ENCODE measurements at regions not wholly inside any gene's neighbourhood (a gene's known extent, or its start where the extent isn't known, plus 50 kb on each side); places are given as distances from the start of the nearest gene placed in this dataset.

GRCh38 chr7:11895337-11895736 lies 63.3 kb upstream of the THSD7A start:
- no peak for DNase-seq

DNA sequence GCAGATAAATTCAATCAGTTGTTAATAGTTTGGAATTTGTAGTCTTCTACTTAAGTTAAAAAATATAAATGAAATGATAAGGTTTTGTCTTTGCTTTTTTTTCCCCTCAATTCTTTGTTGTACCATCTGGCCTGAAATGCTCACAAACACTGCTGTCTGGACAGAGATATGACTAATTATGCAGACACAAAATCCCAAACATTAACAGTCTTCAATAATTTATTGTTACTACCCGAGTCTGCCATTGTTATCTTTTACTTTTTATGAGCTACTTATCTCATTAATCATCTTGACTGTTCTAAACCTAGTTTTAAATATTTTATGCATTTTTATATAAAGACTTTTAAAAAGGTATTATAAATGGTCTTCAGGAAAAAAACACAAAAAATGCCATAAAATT lies 64.7 kb upstream of the THSD7A start:
- no peak for DNase-seq

- DNase-seq, result no peak
Measured at GRCh38 chr7:11899247-11899646, 67.2 kb upstream of the THSD7A start.

- DNase-seq, result no peak
Measured at GRCh38 chr7:11910253-11910652, 78.3 kb upstream of the THSD7A start.

GRCh38 chr7:11911900-11912299 lies 79.9 kb upstream of the THSD7A start:
- DNase-seq, result no peak

- DNase-seq, result no peak
Measured at GRCh38 chr7:11914645-11915044, 82.6 kb upstream of the THSD7A start.

DNA sequence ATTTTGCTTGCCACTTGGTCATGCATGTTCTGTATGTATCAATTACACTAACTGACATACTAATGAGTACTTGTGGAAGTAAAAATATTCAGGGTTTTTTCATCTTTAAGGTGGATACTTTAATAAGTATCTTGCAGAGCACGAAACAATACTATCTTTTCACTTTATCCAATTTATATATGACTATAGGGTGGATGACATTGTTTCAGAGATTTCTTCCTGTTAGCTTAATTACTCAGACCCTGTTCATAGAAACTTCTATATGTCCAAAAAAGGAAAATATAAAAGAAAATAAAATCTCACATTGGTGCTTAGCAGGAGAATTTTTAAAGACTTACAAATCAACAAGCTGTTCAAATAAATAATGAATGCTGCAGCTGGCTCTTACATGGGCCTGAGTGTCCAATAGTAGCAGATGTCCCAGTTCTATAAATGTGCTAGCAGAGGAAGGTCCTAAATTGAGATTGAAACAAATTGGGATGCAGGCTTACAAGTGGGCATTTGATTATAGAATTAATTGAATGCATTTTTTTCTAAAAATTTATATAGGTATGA lies 91.5 kb upstream of the THSD7A start:
- DNase-seq, result no peak

GRCh38 chr7:11931307-11931706 lies 99.3 kb upstream of the THSD7A start:
- no peak for DNase-seq

DNA sequence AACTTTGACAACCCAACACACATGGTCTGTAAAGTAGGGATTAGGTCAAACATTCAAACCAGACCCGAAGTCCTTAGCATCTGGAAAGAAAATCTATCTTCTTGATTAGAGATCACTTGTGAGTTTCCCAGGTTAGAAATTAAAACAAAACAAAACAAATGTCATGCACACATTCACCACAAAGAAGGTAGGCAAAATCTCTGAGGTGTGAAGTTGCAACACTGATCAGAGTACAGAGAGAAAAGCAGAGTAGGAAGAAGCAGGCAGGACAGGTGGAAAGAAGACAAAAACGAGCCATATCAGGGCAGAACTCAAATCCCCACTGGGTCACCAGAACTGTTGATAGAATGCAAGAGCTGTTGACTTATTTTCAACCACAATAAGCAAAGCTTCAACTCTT lies 102.8 kb upstream of the THSD7A start:
- no peak for DNase-seq

DNA sequence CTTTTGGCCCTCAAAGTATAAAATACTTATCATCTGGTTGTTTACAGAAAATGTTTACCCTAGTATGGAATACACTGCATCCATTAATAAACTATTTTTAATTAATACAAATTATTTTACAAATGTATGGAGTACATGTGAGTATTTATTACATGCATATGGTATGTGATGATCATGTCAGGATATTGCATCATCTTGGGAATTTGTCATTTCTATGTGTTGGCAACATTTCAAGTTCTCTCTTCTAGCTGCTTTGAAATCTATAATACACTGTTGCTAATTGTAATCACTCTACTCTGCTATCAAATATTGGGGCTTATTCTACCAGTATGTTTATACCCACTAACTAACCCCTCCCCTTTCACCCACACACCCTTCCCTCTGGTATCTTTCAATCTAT lies 103.9 kb upstream of the THSD7A start:
- no peak for DNase-seq

DNA sequence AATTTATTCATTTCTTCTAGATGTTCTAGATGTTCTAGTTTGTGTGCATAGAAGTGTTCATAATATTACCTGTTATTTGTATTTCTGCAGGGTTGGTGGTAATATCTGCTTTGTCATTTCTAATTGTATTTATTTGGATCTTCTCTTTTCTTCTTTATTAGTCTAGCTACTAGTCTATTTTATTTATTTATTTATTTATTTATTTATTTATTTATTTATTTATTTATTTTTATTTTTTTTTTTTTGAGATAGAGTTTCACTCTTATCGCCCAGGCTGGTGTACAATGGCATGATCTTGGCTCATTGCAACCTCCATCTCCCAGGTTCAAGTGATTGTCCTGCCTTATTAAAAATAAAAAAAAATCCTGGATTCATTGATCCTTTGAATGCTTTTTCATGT lies 114.8 kb upstream of the THSD7A start:
- no peak for DNase-seq

DNA sequence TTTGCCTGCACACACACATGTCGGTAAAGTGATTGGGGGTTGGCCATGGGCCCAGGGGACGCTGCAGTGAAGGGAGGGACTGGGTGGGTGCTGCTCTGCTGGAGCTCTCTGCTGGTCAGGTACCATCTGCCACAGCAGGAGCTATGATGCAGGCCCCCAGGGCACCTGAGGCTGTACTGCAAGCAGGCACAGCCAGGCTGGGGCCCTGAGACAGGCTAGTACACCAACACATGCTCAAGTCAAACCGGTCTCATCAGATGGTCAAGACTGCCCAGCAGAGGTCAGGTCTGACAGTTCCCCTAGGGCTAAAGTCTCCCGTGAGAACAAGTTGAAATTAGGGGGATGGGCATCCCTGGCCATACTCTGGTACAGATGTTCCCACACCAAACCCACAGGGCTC lies 118.3 kb upstream of the THSD7A start:
- no peak for DNase-seq

DNA sequence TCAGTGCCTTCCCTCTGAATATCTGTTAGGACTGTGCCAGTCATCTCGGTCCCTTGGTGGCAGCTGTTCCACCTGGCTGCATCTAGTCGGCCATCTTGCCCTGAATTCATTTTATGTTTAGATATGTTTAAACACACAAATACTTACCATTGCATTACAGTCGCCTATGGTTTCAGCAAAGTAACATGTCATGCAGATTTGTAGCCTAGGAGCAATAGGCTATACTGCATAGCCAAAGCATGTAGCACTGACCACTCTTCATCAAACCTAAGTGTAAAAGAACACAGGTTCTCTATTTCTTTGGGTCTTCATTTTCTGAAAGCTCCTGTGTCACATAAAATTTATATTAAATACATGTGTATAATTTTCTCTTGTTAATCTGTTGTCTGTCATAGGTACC lies 118.9 kb upstream of the THSD7A start:
- DNase-seq, result no peak

- DNase-seq, result no peak
Measured at GRCh38 chr7:11951909-11952308, 119.9 kb upstream of the THSD7A start.

GRCh38 chr7:11952972-11953371 lies 121.0 kb upstream of the THSD7A start:
- no peak for DNase-seq

DNA sequence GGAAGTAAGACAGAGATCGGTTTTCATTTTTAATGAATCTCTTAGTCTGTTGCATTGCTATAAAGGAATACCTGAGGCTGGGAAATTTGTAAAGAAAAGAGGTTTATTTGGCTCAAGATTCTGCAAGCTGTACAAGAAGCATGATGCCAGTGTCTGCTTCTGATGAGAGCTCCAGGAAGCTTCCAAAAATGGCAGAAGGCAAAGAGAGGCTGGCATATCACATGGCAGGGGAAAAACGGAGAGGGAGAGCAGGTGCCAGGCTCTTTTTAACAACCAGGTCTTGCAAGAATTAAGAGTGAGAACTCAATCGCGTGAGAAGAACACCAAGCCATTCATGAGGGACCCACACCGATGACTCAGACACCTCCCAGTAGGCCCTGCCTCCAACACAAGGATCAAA lies 125.0 kb upstream of the THSD7A start:
- DNase-seq, result no peak

DNA sequence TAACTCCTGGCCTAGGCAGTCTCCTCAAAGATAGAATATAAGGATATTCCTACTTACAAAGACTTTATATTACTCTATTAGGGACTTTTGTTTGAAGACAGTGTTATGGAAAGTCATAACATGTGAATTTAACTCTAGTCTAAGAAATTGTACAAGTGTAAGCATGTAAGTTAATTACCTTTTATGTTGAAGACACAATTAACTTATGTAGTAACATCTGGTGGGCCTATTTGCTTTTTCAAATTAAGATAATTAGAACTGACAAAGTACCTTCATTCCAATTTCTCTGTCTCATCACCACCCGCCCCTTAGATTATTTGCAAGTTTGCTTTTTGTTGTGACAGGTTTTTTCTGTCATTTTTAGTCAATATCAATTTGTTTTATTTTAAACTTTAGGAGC lies 126.0 kb upstream of the THSD7A start:
- DNase-seq, result no peak

- DNase-seq, result no peak
Measured at GRCh38 chr7:11959121-11959520, 127.1 kb upstream of the THSD7A start.

DNA sequence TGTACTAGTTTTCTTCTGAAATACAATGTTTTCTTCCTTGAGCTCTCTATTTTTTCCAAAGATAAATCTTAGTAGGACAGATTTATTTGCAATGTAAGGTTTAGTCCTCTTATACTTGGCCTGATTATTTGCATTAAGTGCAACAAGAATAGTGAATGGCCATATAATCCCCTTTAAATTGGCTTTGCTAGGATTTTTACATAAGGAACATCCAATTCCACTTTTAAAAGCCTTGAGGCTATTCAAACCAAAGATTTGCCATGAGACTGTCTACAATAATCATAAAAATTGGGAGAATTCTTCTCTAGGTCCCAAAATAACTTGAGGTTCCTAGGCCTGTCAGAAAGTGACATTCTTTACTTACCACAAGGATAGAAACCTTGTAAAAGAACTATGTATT lies 128.6 kb upstream of the THSD7A start:
- DNase-seq, result no peak

- DNase-seq, result no peak
Measured at GRCh38 chr7:11969643-11970042, 137.6 kb upstream of the THSD7A start.

- no peak for DNase-seq
Measured at GRCh38 chr7:11970132-11970531, 138.1 kb upstream of the THSD7A start.

DNA sequence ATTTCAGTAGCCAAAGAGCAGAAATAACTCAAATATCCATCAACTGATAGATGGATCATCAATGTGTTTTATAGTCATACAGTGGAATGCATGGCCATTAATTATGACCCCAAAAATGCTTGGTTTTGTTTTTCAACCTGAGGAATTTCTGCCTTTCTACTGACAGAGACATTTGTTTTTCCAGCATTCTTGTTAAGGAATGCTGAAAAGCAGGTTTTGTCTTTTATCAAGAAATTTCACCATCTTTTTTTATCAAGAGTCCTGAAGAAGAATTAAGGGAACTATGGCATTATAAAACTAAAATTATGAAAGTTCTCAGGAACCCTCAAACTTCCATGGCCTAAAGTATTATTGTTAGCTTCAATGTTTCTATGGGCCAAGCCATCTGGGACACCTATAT lies 153.4 kb upstream of the THSD7A start:
- no peak for DNase-seq

DNA sequence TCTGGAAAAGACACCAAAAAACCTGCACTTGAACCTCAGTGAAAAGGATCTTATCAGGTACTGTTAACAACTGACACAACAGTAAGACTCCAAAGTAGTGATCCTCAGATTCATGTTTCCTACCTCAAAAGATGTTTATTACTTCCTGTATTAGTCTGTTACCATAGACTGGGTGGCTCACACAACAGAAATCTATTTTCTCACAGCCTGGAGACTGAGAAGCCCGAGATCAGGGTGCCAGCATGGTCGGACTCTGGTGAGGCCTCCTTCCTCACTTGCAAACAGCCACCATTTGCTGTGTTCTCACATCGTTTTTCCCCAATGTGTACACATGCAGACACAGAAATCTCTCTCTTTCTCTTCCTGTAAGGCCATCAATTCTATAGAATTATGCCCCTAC lies 154.0 kb upstream of the THSD7A start:
- no peak for DNase-seq

- no peak for DNase-seq
Measured at GRCh38 chr7:11988186-11988585, 156.2 kb upstream of the THSD7A start.

- DNase-seq, result no peak
Measured at GRCh38 chr7:12002428-12002827, 170.4 kb upstream of the THSD7A start.

GRCh38 chr7:12004581-12004980 lies 172.6 kb upstream of the THSD7A start:
- no peak for DNase-seq

Data from hematopoietic multipotent progenitor cell treated with erythropoietin and hydrocortisone succinate and interleukin-3 and kit ligand, for 6 days (in vitro differentiated cells).